NB4 (cell line): ENCODE measurements at regions not wholly inside any gene's neighbourhood (a gene's known extent, or its start where the extent isn't known, plus 50 kb on each side); places are given as distances from the start of the nearest gene placed in this dataset.

Experiments
- CTCF ChIP-seq: IDR thresholded peaks from one replicate; pipeline ENCODE4 v1.5.1; 2012; ENCODE audit warnings: low read depth, low read length
- MAX ChIP-seq: IDR thresholded peaks from 2 replicates; pipeline ENCODE4 v1.6.1; 2011; ENCODE audit warnings: low read depth, low read length
- POLR2A ChIP-seq: IDR thresholded peaks from 2 replicates; pipeline ENCODE4 v1.6.1; 2011; ENCODE audit warnings: mild to moderate bottlenecking; ENCODE audit not compliant: insufficient read length; ENCODE audit errors: extremely low read depth

GRCh38 chr9:115524453-115525059 lies 406.6 kb upstream of the TNC start:
- TF ChIP-seq POLR2A = no peak
- TF ChIP-seq CTCF = peak; percentile 53
- TF ChIP-seq MAX = no peak
